GM18909 (cell line): ENCODE measurements at regions not wholly inside any gene's neighbourhood (a gene's known extent, or its start where the extent isn't known, plus 50 kb on each side); places are given as distances from the start of the nearest gene placed in this dataset.
A peak's percentile ranks its signal among the peaks of the same experiment; 100 is the strongest.

Source experiments
- ATAC-seq: cut with Tn5 transposase; IDR thresholded peaks from one replicate; pipeline ENCODE4 v1.9.1; 2021; ENCODE audit warnings: mild to moderate bottlenecking; ENCODE audit not compliant: unreplicated experiment, poor library complexity

DNA sequence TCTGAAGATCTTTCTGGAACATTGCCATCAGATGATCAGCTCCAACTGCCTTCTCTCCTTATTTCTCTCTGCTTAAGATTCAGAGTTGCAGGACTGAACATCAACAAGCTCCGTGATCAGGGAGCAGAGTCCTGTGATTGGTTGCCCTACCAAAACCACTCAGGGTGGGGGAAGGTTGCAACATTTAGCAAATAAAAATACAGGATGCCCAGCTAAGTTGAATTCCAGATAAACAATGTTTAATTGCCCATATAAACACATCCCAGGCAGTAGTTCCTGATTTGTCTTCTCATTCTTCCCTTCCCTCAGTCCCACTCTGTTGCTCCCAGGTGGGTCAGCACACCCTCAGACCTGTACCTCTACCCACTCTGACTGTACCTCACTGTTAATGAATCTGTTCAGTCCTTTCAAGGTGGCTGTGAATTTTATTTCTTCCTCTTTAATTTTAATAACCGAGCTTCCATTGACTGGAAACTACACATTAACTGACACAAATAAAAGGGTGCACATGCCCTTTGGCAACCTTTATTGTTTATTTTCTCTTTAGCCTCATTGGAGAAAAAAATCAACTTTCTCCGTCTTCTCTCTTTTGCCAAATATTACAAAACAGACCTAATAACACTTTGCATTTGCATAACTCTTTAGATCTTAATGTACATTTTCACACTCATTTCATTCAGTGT is 167.1 kb upstream of the PKDCC start:
- no peak for ATAC-seq

DNA sequence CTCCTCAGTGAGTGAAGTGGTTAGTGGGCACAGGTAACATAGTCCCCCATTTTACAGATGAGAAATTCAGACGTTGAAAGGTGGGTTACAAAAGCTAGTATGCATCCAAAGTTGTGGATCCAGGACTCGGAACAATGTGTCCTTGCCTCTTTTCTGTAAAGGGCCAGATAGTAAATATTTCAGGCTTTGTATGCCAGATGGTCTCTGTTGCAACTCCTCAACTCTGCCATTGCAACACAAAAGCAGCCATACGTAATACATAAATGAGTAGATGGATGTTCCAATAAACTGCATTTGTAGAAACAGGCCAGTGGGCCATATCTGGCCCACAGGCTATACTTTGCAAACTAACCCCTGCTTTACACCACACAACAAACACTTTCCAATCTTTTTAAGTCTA is 166.6 kb upstream of the PKDCC start:
- ATAC-seq, result no peak

DNA sequence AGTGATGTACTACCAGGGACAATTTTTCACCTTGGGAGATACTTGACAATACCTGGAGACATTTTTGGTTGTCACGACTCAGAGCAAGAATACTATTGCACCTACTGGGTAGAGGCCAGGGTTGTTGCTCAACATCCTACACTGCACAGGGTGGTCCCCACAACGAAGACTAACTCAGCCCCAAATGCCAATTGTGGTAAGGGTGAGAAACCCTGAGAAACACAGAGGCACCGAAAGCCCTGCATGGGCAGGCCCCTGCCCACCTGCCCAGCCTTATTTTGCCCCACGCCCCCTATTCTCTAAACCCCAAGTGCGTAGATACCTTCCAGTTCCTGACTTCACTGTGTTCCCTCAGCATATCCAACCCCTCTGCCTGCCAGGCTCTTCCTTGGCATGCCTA is 163.1 kb upstream of the PKDCC start:
- no peak for ATAC-seq

DNA sequence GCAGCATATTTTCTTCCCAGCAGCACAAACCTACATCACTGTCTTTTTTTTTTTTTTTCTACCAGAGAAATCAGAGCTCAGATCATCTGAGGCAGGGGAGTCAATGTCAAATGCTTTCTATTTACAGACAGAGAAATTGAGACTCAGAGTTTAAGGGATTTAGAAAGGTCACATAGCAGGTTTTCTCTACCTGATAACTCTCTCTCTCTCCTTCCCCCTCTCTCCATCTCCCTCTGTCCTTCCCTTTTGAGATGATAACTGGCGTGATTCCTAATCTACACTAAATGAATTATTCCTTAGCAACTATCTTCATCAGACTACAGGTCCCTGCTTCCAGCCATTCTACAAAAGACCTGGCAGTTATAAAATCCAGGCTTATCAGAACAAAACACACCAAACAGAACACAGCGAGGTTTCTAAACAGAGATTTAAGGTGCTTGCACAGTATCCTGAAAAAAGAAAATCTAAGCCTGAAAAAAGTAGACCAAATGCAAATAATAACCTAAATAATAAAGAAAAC is 161.6 kb upstream of the PKDCC start:
- no peak for ATAC-seq

DNA sequence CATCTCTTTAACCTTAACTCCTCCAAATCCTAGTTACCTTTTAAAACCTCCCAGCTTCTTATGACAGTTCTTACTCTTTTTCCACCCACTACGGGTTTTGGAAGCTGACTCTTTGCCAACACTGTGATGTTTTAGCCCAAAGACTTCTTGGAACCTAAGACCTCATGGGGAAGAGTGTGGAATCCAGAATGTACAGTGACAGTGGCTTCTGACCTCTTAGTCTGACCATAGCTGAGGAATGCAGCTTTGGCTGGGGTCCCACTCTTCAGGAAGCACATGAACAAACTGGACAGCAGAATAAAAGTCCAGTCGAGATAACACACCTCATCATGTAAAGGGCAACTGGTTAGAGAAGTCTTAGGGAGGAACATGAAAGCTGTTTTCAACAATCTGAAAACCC is 161.1 kb upstream of the PKDCC start:
- no peak for ATAC-seq

DNA sequence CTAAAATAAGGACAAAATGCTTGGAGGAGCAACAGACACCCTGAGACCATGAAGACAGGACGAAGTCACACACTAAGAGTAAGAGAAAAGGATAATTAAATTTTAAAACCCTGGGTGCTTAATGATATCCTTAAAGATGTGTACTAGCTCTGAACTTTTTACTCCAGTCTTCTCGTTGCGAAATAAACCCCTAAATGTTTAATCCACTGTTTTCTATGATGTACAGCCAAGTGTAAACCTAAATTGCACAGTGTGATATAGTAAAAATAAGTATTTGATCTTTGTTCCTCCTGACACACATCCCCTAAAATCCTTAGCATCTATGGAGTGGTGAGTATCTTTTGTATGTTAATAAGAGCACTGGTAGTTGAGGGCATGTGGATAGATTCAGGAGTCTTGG is 157.5 kb upstream of the PKDCC start:
- no peak for ATAC-seq

DNA sequence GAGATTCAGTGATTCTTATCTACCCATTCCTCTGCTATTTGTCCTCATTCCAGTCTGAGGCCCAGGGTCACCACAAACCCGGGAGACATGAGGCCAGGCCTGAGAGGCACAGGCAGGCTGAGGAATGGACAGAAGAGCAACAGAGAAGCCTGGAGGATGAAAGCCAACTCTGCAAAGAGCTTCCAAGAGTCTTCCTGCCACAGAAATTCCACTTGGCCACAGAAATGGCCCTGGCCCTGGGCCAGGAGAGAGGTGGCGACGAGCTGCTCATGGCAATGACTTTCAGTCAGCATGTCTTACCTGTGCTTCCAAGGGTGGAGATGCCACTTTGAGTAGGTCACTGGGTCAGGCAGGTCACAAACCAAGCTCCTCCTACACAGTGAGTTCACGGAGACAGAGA is 155.3 kb upstream of the PKDCC start:
- no peak for ATAC-seq

DNA sequence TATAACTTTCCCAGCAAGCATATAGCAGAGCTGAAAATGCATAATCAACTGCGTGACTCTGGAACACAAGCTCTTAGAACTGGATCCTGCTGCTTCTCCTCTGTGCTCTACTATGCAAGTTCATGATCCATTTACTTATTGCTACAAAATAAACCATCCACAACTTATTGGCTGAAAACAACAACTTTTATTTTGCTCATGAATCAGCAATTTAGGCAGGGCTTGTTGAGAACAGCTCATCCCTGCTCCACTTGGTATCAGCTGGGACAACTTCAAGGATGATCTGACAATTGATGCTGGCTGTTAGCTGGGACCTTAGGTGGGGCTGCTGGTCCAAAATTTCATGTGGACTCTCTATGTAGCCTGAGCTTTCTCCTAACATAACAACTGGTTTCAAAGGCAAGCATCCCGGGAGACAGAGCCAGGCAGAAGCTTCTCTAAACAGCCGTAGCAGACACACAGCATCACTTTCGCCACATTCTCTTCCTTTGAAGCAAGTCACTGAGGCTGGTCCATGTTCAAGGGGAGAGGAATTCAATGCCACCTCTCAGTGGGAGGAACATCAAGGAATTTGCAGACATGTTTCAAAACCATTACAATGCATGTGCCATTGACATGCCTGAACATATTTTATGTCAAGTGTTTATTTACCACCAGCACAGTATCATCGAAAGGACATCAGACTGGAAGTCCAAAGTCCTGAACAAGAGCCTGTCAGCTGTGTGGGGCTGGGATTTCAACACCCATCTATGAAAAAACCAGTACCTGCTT is 153.1 kb upstream of the PKDCC start:
- ATAC-seq, result no peak

DNA sequence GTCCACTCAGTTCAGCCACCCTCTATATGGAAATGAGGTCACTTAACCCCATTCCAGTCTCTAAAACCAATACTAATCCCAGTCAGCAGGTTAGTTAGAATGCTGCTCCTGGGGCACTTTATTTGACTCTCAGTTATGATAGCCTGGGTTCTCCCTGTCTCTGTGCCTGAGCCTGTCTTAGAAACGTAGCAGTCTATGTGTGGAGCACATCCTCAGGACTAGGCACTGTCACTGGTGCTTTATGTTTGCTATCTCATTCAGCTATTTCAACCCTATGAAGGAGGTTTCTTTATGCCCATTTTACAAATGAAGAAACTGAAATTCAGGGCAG is 152.5 kb upstream of the PKDCC start:
- ATAC-seq, result no peak

DNA sequence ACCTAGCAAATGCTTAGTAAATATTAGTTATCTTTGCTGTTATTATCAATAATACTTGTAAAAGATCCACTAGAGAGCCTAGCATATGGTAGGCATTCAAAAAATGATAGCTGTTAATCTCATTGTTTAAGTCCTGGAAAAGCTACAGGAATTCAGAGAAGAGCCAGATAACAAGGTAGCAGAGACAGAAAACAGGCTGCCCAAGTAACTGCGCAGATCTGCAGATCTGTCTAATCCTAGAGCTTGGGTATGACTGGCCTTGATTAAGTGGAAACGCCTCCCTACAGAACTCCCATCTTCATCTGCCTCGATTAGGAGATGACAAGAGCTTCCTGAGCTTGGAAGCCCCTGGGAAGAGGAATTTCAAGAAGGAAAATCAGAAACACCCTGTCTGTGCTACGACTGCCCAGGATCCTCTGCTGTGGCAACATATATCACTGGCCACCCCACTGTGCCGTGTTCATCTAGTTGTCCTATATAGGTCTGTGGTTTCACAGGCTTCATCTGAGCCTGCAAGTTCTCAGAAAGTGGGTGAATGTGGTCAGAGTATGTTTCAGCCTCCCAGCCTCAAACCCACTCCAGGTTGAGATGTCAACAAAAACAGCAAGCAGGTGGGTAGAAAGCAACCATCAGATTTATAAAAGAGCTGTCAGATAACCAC is 151.5 kb upstream of the PKDCC start:
- ATAC-seq, result peak; percentile 92

DNA sequence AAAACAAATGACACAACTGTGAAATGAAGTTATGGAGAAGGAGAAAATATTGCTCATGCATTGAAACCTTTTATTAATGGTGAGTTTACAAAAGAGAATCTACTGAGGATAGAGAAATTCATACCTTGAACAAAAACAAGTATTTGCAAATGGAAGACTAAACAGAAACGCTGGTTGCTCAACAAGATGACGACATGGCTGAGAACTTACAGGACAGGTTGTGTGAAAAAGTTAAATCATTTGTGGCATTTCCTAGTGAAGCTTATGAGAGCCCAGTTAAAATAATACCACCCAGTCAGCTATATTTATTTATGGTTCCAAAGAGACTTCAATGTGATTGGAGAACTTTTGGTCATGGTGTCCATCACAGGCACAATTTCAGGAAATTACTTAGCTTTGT is 148.6 kb upstream of the PKDCC start:
- ATAC-seq, result no peak

DNA sequence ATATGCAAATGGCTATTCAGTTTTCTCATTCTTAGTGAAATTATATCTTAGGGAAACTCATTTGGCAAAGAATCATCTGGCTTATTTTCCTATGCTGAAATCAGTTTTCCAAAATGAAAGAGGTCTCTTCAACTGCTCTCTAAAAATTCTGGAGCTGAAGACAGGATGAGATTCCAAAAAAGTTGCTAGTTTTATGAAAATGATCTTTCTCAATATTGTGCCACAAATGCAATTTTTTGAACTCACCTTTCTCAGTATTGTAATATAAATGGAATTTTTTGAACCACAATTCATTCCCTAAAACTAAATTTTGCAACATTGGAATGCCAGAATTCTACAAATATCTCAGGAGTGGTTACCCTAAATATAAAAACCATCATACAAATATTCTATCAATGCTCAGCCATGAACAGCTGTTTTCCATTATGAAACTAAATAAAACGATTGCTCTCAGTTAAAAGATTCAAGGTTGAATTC is 147.7 kb upstream of the PKDCC start:
- ATAC-seq, result no peak

DNA sequence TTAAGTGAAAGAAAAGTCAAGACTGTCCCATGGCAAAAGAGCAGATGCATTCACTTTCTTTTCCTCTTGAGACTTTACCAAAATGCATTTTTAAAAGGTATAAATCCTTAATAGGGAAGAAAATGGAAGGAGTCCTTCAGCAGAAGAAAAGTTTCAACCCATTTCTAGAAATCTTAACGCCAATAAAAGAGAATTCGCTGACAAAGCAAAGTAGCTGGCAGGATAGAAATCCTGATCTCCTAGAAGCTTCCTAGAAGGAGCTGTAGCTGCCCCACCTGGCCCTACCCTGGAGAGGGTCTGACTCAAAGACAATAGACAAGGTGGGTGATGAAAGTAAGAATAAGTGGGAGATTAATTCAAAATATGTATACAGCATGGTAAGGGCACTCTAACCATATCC is 144.9 kb upstream of the PKDCC start:
- ATAC-seq, result no peak

DNA sequence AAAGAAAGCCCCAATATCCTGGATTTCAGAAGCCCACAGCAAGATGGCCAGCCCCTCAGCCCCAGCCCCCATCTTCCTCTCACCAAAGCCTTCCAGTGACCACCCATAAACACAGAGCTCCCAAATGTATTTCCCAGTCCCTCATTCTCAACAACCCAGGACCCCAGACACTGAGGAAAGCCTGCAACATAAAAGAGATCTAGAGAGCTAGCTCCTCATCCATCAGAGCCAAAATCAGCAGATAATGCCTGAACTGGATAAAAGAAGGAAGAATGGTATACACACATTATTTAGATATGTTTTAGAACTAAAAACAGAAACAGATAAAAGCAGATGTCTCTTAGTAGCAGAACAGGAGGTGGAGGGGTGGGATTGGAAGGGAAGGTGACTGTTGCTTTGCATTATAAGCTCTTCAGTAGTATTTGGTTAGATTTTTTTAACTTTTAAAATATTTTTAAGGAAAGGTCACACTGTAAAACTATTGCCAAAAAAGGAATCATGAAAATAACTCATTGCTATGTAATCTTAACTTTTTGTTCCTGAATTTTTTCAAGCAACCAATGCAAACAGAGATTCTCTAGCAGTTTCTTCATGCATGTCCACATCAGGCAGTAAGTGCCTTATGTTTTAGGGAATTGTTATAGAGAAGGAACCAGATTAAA is 144.2 kb upstream of the PKDCC start:
- ATAC-seq, result no peak

DNA sequence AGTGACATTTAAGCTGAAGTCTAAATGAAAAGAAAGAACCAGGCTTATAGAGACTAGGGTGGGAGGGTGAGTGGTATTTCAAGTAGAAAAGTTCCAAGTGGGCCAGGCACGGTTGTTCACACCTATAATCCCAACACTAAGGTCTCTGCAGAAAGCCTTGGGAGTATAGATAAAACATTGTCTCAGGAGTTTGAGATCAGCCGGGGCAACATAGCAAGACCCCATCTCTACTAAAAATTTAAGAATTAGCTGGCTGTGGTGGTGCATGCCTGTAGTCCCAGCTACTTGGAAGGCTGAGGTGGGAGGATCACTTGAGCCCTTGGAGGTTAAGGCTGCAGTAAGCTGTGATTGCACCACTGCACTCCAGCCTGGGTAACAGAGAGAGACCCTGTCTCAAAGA is 143.4 kb upstream of the PKDCC start:
- no peak for ATAC-seq

DNA sequence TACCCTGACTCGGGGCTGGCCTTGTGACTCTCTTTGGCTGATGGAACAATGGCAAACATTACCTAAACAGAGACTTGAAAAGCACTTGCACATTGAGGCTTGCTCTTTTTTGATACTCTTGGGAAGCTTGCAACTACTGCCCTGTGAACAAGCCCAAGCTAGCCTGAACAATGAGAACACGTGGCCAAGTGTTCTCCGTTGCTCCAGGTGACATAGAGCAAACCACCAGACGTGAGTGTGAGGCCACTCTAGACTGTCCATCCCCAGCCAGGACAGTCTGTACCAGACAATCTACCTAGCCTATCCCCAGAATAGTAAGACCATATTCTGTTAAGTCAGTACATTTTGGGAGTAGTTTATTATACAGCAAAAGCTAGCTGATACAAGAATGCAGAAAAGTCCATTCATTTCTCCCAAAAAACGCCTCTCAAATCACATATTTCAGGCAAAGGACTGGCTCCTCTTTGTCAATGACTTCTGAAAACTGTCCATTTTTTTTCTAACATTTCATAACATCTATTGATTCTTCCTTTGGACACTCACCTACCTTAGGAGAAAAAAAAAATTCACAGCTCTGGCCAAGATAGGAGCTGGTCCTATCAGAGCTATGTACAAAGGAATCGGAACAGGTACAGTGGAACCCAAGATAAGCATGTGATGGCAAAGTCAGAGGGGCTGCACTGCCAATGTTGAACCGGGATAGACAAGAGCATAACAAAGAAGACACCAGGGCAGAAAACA is 142.1 kb upstream of the PKDCC start:
- no peak for ATAC-seq

DNA sequence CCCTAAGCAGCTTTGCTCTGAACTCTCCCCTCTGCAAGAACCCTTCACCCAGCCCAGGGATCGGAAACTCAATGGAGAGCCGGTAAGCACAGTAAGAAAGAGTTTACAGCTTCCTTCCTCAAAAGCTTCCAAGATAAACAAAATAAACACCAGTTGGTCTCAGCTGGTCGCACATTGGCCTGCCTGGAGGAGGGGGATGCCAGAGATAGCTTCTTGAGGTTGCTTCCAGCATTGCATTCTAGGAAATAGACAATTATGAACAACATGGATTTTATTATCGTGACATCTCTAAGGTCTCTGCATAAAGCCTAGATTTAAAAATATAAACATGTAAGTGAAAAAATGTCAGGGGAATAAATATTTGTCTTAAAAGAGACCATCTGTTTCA is 141.5 kb upstream of the PKDCC start:
- no peak for ATAC-seq

DNA sequence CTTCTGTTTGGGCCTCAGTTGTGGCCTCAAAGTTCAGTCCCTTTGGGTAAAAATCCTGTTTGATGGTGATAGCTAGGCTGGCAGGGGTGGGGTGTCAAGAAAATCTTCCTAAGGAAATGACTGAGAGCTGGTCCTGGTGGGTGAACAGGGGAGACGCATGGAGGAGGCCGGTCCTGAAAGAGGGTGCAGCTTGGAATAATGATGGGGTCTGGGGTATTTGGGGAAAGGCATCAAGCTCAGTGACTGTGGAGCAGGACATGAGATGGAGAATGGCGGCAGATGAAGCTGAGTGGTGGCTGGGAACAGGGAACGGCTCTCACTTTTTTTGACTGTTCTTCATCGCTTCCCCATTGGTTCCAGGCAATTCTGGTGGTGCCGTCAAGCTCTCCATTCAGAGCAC is 140.7 kb upstream of the PKDCC start:
- no peak for ATAC-seq

DNA sequence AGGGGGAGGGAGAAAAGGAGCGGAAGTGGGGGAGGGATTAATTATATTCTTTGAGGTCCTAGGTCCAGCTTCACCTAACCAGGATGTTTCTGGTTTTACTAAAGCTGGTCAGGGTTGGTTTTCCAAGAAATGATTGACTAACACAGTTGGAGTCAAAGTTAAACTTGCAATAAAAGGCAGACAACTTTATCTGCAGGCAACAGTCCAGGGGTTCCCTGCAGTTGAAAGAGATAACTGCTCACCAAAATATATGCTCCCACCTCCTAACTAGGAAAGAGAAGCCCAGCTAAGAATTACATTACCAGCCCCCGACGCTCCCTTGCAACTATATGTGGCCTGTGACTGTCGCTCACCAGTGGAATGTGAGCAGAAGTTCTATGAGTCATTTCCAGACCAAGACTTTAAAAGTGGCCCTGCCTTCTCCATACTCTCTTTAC is 140.0 kb upstream of the PKDCC start:
- ATAC-seq, result no peak

DNA sequence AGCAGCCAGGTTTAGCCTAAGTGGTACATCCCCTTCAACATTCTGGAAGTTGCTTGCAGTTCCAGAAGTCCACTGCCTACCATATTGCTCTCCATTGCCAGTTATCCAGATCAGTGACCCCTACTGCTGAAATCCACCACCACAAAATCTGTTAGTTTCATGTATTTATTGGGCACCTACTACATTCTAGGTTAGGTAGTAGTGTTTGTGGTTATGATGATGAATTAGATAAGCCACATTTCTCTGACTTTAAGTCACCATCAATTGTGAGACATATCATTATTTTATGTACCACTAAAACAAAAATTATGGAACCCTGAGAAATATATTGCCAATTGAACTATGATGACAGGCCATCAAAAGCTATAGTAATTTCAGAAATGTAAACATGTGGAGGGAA is 139.5 kb upstream of the PKDCC start:
- no peak for ATAC-seq
